Renal cortex interstitium (tissue), 11 donors: ENCODE measurements at regions not wholly inside any gene's neighbourhood (a gene's known extent, or its start where the extent isn't known, plus 50 kb on each side); places are given as distances from the start of the nearest gene placed in this dataset.
A peak's percentile ranks its signal among the peaks of the same experiment; 100 is the strongest.

Experiments
- DNase-seq, 11 donors: peaks; one replicate each; pipeline ENCODE4 v3.0.0-alpha.2; 2013; ENCODE audit warnings: low read depth in 9 of 11, low spot score in 4 of 11; ENCODE audit errors: extremely low read depth in 1 of 11

DNA sequence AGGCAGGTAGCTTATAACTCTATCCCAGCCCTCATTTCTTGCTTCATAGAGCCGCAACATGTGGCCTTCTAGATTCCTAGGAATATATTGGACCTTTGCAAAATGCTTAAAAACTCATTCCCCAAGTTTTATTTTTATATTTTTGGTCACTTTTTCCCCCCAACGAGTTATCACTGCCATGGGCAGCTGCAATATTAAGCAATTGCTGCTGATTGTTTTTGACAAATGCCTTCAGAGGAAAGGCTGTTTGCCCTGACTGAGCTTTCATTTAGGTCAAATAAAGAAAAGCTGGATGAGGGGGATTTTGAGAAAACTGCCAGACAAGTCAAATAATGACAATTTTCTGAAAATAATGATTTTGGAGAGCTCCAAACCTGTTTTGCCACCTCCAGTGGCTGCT is 976.9 kb upstream of the MBL2 start:
- no peak for DNase-seq

DNA sequence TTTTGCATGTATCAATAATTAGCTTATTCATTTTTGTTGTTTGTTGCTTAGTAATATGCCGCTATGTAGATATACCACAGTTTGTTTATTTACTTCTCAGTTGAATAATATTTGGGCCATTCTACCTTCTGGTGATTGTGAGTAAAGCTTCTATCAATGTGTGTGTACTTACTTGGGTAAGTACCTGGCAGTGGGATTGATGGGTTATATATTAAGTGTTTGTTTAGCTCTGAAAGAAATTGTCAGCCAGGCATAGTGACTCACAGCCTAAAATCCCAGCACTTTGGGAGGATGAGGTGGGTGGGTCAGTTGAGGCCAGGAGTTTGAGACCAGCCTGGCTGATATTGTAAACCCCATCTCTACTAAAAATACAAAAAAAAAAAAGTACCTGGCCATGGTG is 975.7 kb upstream of the MBL2 start:
- no peak for DNase-seq

DNA sequence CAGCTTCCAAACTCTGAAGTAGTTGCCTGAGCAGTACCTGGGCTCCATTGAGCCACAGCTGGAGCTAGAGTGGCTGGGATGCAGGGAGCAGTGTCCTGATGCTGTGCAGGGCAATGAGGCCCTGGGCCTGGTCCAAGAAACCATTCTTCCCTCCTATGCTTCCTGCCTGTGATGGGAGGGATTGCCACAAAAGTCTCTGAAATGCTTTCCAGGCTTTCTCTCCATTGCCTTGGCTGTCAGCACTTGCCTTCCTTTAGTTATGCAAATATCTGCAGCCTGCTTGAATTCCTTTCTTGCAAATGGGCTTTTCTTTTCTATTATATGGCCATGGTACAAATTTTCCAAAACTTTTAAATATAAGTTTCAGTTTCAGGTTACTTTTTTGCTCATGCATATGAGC is 972.2 kb upstream of the MBL2 start:
- no peak for DNase-seq

DNA sequence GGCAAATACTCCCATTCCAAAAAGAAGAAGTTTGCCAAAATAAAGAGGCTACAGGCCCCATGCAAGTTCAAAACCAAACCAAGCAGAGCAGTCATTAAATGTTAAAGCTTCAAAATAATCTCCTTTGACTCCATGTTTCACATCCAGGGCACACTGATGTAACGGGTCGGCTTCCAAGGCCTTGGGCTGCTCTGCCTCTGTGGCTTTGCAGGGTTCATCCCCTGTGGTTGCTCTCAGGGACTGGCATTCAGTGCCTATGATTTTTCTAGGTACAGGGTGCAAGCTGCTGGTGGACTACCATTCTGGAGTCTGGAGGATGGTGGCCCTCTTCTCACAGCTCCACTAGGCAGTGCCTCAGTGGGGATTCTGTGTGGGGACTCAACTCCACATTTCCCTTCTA is 971.6 kb upstream of the MBL2 start:
- no peak for DNase-seq

DNA sequence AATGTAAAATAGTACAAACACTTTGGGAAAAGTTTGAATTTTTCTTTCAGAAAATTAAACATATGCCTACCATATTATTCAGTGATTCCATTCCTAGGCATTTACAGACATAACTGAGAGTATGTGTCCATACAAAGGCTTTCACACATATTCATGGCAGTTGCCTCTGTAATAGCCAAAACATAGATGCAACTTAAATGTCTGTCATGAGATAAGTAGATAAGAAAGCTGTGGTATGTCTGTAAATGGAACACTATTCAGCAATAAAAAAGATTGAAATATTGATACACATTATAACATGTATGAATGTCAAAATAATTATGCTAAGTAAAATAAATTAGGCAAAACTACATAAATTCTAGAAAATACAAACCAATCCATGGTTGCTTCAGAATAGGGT is 964.5 kb upstream of the MBL2 start:
- DNase-seq, result no peak

DNA sequence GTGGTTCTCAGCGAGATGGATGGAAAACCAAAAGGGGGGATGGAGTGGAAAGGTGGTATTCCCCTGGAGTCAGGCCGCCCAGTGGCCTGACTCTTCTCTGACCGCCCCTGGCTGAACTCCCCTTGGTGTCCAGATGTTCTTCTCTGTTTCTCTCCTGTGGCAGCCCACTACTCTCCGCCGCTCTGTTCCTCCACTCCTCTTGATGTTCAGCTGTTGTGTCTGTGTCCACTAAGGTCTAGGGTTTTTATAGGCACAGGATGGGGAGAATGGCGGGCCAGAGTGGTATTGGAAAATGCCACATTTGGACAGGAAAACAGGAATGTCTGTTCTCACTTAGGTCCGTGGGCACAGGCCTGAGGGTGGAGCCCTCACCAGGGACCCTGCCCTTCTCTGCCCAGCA is 954.3 kb upstream of the MBL2 start:
- DNase-seq, result no peak

DNA sequence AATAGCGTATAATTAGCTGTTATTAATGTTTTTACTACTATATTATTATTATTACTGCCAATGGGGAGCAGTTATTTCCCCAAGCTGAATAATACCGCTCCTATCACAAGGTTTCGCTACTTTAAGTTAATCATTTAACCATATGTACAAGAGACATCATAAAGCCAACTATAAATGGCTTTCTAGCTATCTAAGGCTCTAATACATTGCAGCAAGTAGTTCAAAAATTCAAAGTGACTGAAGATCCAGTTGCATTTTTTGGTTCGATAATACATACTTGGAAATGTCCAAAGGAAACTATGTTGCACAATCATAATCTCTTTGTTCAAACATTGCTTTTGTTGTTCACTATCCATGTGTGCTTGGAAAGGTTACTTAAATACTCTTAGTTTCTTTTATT is 952.0 kb upstream of the MBL2 start:
- DNase-seq, result no peak

DNA sequence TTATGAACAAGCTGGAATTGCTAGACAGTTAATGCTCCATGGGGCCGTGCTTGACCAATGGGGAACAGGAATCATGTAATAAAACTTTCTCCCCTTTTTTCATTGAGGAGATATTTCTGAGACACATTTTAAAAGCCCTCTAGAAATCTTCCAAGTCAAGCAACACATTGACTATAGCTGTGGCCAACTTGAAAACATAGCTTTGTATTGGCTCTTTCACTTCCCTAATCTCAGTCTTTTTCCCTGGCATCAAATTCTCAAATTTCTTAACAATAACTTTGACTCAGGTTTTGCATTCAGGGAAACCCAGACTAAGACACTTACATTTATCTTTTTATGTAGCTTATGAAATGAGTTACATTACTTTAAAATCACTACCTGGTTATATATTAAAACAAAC is 947.1 kb upstream of the MBL2 start:
- no peak for DNase-seq

DNA sequence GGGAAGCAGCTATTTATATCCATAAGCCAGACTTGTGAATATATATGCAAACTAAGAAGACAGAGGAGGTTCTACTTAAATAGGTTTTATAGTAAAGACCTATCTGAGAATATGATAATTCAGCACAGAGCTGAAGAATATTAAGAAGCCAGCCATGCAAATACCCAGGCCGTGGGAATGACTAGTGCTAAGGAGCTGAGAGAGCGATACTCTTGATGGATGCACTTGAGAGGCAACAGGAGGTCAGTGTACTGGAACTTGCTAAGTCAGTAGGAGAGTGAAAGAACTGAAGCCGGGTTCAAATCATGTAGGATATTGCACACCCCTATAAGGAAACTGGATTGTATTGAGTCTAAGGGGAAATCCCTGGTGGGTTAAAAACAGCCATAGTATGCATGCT is 943.6 kb upstream of the MBL2 start:
- no peak for DNase-seq

DNA sequence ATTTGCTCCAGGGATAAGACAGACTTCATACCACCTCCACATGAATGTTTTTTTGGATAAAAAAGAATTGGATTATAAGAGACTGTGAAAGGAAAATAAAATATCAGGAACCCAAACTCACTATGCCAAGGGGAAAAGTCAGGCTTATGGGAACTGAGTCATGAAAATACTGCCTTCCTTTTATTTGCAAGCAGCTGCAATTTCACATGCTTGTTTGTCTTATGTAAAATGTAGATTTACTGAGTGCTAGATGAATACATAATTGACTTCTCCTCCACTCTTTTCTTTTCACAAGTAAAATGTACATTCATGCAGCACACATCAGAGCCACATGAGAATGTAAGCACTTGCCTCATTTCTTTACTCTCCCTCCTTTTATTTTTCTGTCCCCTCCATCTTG is 940.8 kb upstream of the MBL2 start:
- no peak for DNase-seq

DNA sequence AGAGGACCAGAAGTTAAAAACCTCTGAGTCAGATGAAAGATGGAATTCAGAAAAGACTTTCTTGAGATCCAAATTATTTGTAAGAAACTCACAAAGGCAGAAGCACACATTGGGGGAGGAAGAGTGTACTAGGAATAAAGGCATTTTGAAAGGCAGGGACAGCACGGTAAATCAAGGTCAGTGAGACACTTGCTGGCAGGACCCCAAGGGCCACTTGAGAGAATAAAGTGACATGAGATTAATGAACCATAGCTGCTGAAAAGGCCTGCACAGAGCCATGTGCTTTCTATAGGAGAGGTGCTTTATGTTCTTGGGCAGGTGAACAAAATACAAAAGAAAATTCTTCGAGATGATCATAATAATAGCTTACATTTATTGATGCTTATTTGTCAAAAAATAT is 929.9 kb upstream of the MBL2 start:
- DNase-seq, result peak in 4 of 11 donors; percentile 18 to 52 (median 26)

DNA sequence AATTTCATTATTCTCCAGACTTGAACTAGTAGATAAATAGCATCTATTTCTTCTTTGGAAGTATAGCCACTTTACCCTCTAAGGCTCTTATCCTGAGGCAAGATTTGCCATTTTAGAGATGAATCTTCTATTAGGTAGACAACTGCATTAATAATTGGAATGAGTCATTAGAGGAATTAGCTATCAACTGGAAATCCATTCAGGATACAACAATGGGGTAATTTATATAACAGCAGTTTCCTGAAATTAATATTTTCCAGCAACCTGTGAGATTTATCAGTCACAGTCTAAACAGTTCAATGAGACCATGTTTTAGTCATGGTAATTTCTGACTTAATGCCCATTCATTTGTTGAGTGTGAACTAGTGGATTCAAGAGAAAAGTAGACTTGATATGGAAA is 928.6 kb upstream of the MBL2 start:
- no peak for DNase-seq

DNA sequence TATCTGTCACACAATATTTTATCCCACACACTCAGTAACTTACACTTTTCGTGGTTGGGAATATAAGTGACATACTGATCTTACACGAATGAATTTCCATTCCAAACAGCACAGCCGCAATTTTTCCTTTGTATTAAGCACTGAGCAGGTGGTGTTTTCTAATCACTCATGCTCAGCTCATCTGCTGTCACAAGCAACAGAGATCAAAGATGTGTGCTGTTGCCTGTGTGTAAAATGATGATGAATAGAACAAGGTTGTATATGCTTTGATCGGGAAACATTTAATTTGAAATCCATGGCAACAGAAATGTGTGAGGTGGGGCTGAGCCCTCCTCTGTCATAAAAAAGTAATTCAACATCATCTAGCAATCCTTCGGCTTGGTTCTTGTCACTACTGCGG is 927.7 kb upstream of the MBL2 start:
- no peak for DNase-seq

DNA sequence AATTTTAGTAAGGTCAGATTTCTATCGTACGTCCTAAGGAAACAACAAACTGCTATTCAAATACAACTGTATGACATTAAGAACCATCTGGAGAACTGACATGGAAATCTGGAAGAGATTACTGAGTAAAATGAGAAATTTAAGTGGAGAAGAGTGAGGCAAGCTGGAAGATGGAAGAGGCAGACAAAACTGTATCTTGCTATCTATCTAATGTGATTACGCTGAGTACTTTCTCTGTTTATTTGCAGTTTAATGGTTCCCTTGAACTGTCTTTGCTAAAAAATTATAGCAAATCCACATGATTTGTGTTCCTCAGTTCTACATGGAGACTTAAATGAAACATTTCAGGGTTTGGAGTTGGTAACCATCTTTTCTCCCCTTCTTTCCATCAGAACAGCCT is 927.1 kb upstream of the MBL2 start:
- DNase-seq, result no peak

DNA sequence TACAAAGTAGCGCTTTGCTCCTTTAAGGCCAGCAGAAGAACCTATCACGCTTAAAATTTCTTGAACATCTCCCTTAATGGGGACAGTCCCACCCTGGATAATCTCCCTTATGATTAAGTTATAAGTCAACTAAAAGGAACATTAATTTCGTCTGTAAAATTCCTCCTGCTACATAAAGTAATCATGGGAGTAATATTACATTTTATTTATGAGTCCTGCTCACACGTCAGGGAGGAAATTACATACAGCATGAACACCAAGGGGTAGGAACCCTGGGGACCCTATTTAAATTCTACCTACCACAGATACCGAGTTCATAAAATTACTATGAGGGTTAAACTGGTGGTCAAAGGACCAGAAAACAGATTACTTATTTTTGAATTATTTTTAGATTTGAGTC is 926.6 kb upstream of the MBL2 start:
- DNase-seq, result no peak

DNA sequence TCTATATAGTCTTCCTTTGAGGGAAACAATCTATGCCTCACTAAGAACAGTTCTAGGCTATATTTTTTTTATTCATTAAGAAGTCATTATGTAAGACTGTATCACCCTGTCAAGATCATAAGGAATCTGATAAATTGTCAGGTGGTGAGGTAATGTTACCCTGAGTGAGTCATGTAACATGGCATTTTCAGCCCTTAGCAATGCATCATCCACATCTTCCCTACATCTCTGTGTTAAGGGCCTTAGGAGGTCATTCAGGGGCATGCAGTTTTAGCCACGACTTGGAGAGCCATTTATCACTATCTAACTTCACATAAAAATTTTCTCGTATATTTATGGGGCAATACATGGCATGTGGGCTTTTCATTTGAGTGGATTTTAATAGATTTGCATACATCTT is 924.5 kb upstream of the MBL2 start:
- no peak for DNase-seq

DNA sequence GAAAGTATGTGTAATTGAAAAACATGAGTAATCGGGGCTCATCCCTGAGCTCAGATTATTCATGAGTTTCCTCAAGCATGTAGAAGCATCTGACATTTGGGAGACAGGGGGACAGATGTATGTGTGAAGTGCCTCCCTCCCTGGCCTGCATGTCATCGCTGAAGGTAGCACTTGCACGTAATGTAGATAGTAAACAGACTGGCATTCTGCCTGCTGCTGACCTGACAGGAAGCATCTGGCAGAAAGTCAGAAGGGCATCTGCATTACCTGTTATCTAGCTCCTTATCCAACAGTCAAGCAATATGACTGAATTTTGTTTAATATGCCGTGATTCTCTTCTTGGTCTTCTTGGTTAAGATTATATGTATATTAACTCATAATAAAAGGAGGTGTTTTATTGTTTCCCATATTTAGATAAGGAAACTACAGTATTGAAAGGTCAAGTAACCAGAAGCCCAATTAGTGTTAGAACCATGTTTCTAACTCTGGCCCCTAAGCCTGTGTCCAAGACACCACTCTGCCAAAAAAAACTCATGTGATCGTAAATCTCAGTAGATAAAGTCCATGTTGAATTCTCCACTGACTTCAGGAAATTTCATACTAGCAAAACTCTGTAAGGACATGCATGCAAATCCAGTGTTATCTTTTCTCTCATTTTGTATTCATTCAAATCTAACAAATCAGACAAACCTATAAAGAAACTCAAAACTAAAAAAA is 918.1 kb upstream of the MBL2 start:
- peak in 3 of 11 donors; percentile 11 to 29 (median 19) for DNase-seq

DNA sequence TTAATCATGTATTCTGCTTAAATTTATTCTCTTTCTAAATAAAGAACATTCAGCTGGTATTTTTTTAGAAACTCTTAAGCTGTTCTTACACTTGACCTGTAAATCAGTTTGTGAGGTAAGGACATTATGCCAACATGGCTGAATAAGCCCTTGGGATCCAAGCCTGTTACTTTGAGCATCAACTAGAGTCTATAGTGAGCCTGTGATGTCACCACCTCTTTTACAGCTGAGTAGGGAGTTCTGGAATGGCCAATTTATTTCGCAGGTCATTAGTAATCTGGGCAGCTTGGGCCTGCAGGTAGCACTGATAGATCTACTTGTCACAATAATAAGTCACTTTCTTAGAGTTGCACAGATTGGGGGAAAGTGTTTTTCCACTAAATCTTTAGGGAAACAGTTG is 915.2 kb upstream of the MBL2 start:
- DNase-seq, result no peak

DNA sequence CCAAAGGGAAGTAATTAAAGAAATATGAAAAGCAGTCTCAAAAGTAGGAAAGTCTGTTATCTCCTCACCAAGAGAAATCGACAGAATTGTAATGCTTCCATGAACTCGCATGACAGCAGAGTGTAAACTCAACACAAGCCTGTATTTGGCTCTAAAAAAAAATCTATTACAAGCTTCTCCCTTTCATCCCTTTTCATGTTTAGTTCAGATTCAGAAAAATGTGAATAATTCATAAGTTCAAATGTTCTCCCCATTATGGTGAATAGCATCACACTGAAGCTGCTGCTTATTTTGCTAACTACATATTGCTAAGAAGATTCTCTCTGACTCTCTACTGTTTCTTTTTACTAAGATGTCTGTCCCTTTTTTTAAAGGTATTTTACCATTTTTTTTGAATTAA is 910.3 kb upstream of the MBL2 start:
- DNase-seq, result no peak

DNA sequence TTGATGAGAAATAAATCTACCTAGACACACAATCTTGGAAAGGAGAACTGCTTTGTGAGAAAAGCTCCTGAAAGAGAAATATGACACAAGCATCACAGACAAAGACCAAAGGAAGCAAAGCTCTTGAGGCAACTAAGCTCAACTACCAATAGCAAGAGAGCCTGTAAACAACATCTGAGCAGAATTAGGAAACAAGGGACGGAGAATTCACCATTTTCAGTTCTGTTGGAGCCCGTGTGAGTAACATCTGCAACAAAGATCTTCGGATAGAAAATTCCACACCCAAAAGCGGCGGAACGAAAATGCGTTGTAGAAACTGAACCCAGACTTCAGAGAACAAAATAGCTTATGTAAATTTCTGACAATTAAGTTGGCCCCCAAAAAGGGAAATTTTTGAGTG is 909.9 kb upstream of the MBL2 start:
- no peak for DNase-seq

DNA sequence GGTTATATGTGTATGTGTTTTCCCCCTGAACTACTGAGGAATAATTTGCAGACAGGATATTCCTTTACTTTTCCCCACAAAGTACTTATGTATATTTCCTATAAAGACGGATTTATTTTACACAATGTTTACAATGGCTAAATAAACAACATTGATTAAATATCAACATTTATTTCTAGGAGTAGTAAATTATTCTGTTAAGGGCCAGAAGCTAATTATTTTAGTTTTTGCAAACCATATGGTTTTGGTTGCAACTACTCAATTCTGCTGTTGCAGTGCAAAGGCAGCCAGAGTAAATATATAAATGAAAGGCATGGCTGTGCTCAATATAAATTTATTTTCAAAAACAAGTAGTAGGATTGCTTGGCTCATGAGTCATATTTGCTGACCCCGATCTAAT is 907.1 kb upstream of the MBL2 start:
- no peak for DNase-seq

DNA sequence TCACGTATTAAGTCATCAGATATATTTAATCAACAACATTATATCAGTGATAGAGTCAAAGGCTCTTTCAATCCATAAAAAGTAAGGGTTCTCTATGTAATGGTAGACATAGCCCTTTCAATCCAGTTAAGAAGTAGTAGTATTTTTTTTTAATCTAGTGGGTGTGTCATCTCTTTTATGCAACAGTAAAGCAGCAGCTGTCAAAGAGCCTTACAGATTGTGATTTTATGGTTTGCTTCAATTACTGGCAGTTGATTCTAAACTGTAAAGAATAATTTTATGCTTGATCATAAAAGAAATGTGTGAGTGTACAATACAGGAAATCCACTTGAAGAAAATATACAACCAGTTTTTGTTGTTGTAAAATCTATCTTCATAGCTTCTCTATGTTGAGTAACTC is 902.6 kb upstream of the MBL2 start:
- no peak for DNase-seq
